Endothelial cell of umbilical vein (primary cell): ENCODE measurements at regions not wholly inside any gene's neighbourhood (a gene's known extent, or its start where the extent isn't known, plus 50 kb on each side); places are given as distances from the start of the nearest gene placed in this dataset.

Experiments used
- EZH2 ChIP-seq: IDR thresholded peaks from 2 replicates; pipeline ENCODE4 v1.6.1; 2012; ENCODE audit warnings: borderline replicate concordance, low read depth, mild to moderate bottlenecking, moderate library complexity, low read length, inconsistent platforms; ENCODE audit not compliant: severe bottlenecking
- POLR2A ChIP-seq: IDR thresholded peaks from 2 replicates; pipeline ENCODE4 v1.6.1; 2012; ENCODE audit warnings: low read depth, mild to moderate bottlenecking, control low read depth, low read length
- TF ChIP-seq, protein P1 (sequence below), 2 donors: IDR thresholded peaks; 1 replicate in 1 of 2; 2 replicates in 1 of 2; pipeline ENCODE4 v1.5.1; 2011; ENCODE audit warnings: low read length in 2 of 2, mild to moderate bottlenecking in 2 of 2, moderate library complexity in 2 of 2, control low read depth in 1 of 2, inconsistent platforms in 1 of 2, low read depth in 1 of 2; ENCODE audit not compliant: insufficient read depth in 1 of 2; ENCODE audit errors: extremely low read depth in 1 of 2

DNA sequence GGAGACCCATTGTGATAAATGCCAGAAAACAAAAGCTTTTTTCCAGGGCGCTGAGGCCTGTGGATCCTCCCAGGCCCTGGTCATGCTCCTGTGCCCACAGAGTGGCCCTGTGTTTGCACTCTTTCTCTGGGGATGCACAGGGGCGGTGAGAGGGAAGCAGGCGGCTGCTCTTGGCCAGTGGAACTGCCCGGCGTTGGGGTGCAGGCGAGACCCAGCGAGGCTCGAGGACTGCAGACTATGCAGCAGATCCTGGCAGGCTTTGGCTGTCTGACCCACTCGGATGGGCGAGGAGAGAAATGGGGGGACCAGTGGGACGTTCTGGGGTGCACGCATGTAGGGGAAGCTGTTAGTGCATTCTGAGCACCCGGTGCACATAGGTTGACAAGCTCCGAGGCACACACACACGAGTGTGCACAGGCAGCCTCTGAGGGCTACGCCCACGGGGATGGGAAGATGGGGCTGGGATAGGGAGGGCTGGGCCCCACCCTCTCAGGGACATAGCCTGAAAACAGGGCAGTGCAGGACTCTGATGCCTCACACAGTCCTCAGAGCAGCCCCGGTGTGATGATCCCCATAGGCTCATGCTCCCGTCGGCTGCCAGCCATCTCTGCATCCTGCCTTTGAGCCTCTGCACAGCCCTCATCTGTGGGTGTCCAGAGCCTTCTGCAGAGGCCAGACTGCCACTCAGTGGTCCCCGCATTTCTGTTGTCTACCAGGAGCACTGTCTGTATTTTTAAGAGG lies 1233.5 kb downstream of the BRD1 start:
- TF ChIP-seq, protein P1, sequence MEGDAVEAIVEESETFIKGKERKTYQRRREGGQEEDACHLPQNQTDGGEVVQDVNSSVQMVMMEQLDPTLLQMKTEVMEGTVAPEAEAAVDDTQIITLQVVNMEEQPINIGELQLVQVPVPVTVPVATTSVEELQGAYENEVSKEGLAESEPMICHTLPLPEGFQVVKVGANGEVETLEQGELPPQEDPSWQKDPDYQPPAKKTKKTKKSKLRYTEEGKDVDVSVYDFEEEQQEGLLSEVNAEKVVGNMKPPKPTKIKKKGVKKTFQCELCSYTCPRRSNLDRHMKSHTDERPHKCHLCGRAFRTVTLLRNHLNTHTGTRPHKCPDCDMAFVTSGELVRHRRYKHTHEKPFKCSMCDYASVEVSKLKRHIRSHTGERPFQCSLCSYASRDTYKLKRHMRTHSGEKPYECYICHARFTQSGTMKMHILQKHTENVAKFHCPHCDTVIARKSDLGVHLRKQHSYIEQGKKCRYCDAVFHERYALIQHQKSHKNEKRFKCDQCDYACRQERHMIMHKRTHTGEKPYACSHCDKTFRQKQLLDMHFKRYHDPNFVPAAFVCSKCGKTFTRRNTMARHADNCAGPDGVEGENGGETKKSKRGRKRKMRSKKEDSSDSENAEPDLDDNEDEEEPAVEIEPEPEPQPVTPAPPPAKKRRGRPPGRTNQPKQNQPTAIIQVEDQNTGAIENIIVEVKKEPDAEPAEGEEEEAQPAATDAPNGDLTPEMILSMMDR (IDR thresholded peaks at IDR 0.05; ENCODE audit: extremely low read depth in 1 of 2, insufficient read depth in 1 of 2, low read depth in 1 of 2, low read length in 2 of 2): no peak
- TF ChIP-seq POLR2A (no peak), EZH2 (no peak)
